Colon (tissue), 2 donors: ENCODE measurements at regions not wholly inside any gene's neighbourhood (a gene's known extent, or its start where the extent isn't known, plus 50 kb on each side); places are given as distances from the start of the nearest gene placed in this dataset.

Experiments used
- FAIRE-seq: peaks from 2 replicates; lab custom pipeline; 2012; peaks lifted over from hg19 to GRCh38; lab: Jason Lieb, UNC
- donor health status: control.
- donor health status: control.

- FAIRE-seq, result no peak
Observed at GRCh38 chr14:62015945-62016344, 253.7 kb downstream of the SNAPC1 start.

- no peak for FAIRE-seq
Observed at GRCh38 chr14:62017651-62018230, 255.5 kb downstream of the SNAPC1 start.

- no peak for FAIRE-seq
Observed at GRCh38 chr14:62018606-62019005, 256.4 kb downstream of the SNAPC1 start.

- no peak for FAIRE-seq
Observed at GRCh38 chr14:62027958-62028357, 265.7 kb downstream of the SNAPC1 start.

GRCh38 chr14:62029569-62029924 lies 267.3 kb downstream of the SNAPC1 start:
- no peak for FAIRE-seq

- no peak for FAIRE-seq
Observed at GRCh38 chr14:62030387-62030786, 268.2 kb downstream of the SNAPC1 start.

- no peak for FAIRE-seq
Observed at GRCh38 chr14:62031504-62031903, 269.3 kb downstream of the SNAPC1 start.

GRCh38 chr14:62053188-62053587 lies 291.0 kb downstream of the SNAPC1 start:
- no peak for FAIRE-seq

GRCh38 chr14:62056789-62057188 lies 294.6 kb downstream of the SNAPC1 start:
- no peak for FAIRE-seq

- FAIRE-seq, result no peak
Observed at GRCh38 chr14:62062645-62063044, 300.4 kb downstream of the SNAPC1 start.

GRCh38 chr14:62064751-62065323 lies 302.6 kb downstream of the SNAPC1 start:
- FAIRE-seq, result no peak

- no peak for FAIRE-seq
Observed at GRCh38 chr14:62066304-62066703, 304.1 kb downstream of the SNAPC1 start.

- no peak for FAIRE-seq
Observed at GRCh38 chr14:62071039-62071438, 308.8 kb downstream of the SNAPC1 start.

- FAIRE-seq, result no peak
Observed at GRCh38 chr14:62076368-62076767, 314.1 kb downstream of the SNAPC1 start.

- no peak for FAIRE-seq
Observed at GRCh38 chr14:62076825-62077605, 314.8 kb downstream of the SNAPC1 start.

- FAIRE-seq, result no peak
Observed at GRCh38 chr14:62077676-62078261, 315.5 kb downstream of the SNAPC1 start.

GRCh38 chr14:62079038-62079437 lies 316.8 kb downstream of the SNAPC1 start:
- FAIRE-seq, result no peak

- no peak for FAIRE-seq
Observed at GRCh38 chr14:62081012-62081612, 318.9 kb downstream of the SNAPC1 start.

- no peak for FAIRE-seq
Observed at GRCh38 chr14:62081951-62082350, 319.7 kb downstream of the SNAPC1 start.

- FAIRE-seq, result no peak
Observed at GRCh38 chr14:62082779-62083178, 320.6 kb downstream of the SNAPC1 start.

- FAIRE-seq, result no peak
Observed at GRCh38 chr14:62084020-62084419, 321.8 kb downstream of the SNAPC1 start.

GRCh38 chr14:62087191-62087590 lies 325.0 kb downstream of the SNAPC1 start:
- no peak for FAIRE-seq

GRCh38 chr14:62093736-62094135 lies 331.5 kb downstream of the SNAPC1 start:
- no peak for FAIRE-seq
